Nephron (organoid): ENCODE measurements at regions not wholly inside any gene's neighbourhood (a gene's known extent, or its start where the extent isn't known, plus 50 kb on each side); places are given as distances from the start of the nearest gene placed in this dataset.
"Not testable (repeated sequence)": the region's sequence is repeated elsewhere in the genome, so short reads cannot be mapped to it uniquely, and the experiment has no call there.

Experiments
- H3K27ac Mint-ChIP-seq, 3 experiments: 2 replicates each; pipeline ENCODE4 v1.8.0; 2020; ENCODE audit warnings: mixed read lengths in 3 of 3, mild to moderate bottlenecking in 2 of 3, moderate library complexity in 1 of 3
- H3K27me3 Mint-ChIP-seq: 2 replicates; pipeline ENCODE4 v1.8.0; 2021; ENCODE audit warnings: low read depth, mild to moderate bottlenecking, moderate library complexity, mixed read lengths
- H3K36me3 Mint-ChIP-seq: 2 replicates; pipeline ENCODE4 v1.8.0; 2020; ENCODE audit warnings: low read depth, mixed read lengths
- H3K4me1 Mint-ChIP-seq: 2 replicates; pipeline ENCODE4 v1.8.0; 2020; ENCODE audit warnings: mixed read lengths
- H3K4me3 Mint-ChIP-seq, 3 experiments: 2 replicates each; pipeline ENCODE4 v1.8.0; 2020; ENCODE audit warnings: mild to moderate bottlenecking in 3 of 3, mixed read lengths in 3 of 3, moderate library complexity in 2 of 3
- H3K9me3 Mint-ChIP-seq: 2 replicates; pipeline ENCODE4 v1.8.0; 2020; ENCODE audit warnings: mixed read lengths
- CTCF ChIP-seq, 3 experiments: fragments of 200-600 bp; sonication (generic); IDR thresholded peaks; one replicate each; pipeline ENCODE4 v1.5.0; 2021; ENCODE audit warnings: antibody characterized with exemption in 3 of 3; ENCODE audit not compliant: unreplicated experiment in 3 of 3

DNA sequence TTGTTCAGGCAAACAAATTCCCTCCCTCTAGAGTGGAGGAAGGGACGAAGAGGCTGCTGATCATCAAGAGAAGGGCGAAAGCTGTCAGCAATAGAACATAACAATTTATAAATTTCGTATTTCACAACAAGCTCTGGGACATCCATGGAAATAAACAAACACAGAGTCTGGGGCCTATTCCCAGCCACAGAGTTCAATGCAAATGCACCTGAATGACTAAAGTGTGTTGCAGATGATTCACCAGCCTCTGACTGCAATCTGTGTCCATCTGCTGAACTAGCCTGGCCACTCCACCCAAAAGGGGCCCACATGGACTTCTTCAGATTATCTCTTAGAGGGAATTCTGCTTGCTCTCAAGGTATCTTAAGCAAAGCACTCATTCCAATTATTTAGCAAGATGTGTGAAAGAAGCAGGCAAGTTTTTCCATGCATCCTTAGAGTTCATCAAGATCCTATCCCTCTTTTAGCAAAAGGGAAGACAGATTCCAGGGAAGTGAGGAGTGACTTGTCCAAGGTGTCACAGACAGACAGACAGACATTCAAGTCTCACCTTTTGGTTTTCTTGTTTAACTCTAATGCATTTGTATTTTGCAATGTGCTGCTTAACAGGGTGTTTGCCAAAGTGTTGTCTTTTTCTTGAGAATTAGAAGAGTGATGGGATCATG, 307.8 kb upstream of the PAPPA start:
- Mint-ChIP-seq H3K4me1 (no peaks in the 10 kb centered on the region), H3K36me3 (no peaks in the 10 kb centered on the region), H3K9me3 (no peaks in the 10 kb centered on the region), H3K4me3 (no peak overlapping the region), H3K27ac (no peak overlapping the region), H3K27me3 (peaks cover 4% of the 10 kb centered on the region)
- no peak for TF ChIP-seq CTCF (IDR thresholded peaks at IDR 0.05; ENCODE audit: unreplicated experiment in 3 of 3)

GRCh38 chr9:115847216-115847615, 306.4 kb upstream of the PAPPA start:
- Mint-ChIP-seq H3K36me3 (no peaks in the 10 kb centered on the region), H3K27ac (no peak overlapping the region), H3K27me3 (peaks cover 4% of the 10 kb centered on the region), H3K4me3 (no peak overlapping the region), H3K9me3 (no peaks in the 10 kb centered on the region), H3K4me1 (no peaks in the 10 kb centered on the region)
- TF ChIP-seq CTCF (IDR thresholded peaks at IDR 0.05; ENCODE audit: unreplicated experiment in 3 of 3), result no peak

DNA sequence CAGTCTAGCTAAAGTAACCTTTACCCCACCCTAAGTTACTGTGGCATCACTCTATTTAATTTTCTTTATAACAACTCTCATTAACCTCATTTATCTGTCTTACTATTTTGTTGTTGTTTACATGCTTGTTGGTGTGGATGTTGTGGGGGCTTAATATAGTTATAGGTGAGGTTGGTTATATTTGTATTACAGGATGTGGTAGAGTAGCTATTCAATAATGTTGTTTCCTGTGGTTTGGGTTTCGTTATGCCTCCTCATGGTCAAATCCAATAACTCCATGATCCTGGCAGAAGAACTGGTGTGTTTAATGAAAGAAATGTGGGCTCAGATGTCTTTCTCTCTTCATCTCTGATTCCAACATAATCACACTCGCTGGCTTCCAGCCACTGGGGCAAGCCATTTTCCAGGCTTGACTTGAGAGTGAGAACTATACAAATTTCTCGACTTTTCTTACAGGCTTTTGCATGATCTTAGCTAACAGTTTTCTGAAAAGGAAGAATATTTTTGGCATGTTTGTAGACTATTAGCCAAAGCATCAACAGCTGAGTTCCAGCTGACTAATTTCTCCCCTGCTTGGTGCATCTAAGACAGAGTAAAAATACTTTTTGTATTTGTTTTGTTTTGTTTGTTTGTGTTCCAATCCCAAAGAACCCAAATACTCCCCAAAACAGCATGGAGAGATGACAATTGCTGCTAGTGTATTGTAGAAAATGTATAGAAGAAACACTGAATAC, 303.7 kb upstream of the PAPPA start:
- Mint-ChIP-seq H3K4me3 (no peak overlapping the region), H3K36me3 (no peaks in the 10 kb centered on the region), H3K27ac (no peak overlapping the region), H3K4me1 (no peaks in the 10 kb centered on the region), H3K27me3 (peaks cover 4% of the 10 kb centered on the region), H3K9me3 (no peaks in the 10 kb centered on the region)
- TF ChIP-seq CTCF (IDR thresholded peaks at IDR 0.05; ENCODE audit: unreplicated experiment in 3 of 3), result no peak

DNA sequence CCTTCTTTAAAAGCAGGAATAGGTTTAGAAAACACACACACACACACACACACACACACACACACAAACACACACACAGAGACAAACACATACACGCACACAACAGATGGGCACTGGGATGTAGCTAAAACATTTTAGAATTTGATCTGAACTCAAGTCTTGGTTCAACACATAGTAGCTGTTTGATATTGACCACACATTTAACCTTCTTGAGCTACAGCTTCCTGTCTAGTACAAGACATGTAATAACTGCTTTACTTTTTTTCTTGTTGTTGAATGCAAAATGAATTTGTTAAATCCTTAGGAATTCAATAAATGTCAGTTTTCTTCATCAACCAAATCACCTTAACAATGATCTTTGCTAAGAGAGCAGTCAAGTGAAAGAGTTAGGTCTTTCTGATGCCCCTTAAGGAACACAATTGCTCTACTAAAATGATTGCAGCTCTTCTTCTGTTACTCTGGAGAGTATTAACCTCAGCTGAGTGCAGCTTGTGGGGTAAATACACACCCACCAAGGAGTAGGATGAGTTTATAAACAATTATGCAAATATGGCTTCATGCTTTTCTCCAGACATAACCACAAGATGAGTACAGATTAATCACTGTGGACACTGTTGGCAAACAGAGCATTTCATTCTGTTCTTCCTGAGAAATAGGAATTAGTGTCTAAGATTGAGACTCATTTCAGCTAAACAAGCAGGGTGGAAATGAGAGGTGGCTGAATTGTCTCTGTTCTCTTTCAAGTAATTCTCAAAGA, 302.9 kb upstream of the PAPPA start:
- H3K9me3 Mint-ChIP-seq, result no peaks in the 10 kb centered on the region
- no peaks in the 10 kb centered on the region for H3K4me1 Mint-ChIP-seq
- H3K36me3 Mint-ChIP-seq, result no peaks in the 10 kb centered on the region
- peaks cover 4% of the 10 kb centered on the region for H3K27me3 Mint-ChIP-seq
- H3K4me3 Mint-ChIP-seq, result no peak overlapping the region
- TF ChIP-seq CTCF (IDR thresholded peaks at IDR 0.05; ENCODE audit: unreplicated experiment in 3 of 3), result no peak
- no peak overlapping the region for H3K27ac Mint-ChIP-seq

- H3K36me3 Mint-ChIP-seq, result no peaks in the 10 kb centered on the region
These were observed 298.0 kb upstream of the PAPPA start for GRCh38 chr9:115855458-115856133.

GRCh38 chr9:115858421-115858820, 295.2 kb upstream of the PAPPA start:
- not testable (repeated sequence) for H3K27me3 Mint-ChIP-seq, H3K9me3 Mint-ChIP-seq, H3K36me3 Mint-ChIP-seq, H3K4me3 Mint-ChIP-seq, H3K4me1 Mint-ChIP-seq, H3K27ac Mint-ChIP-seq

More at GRCh38 chr9:115855458-115856133, 298.0 kb upstream of the PAPPA start:
- Mint-ChIP-seq H3K27me3 (peaks cover 4% of the 10 kb centered on the region), H3K27ac (no peak overlapping the region), H3K9me3 (no peaks in the 10 kb centered on the region), H3K4me3 (no peak overlapping the region), H3K4me1 (no peaks in the 10 kb centered on the region)
- TF ChIP-seq CTCF (IDR thresholded peaks at IDR 0.05; ENCODE audit: unreplicated experiment in 3 of 3), result no peak
